MV-4-11 (cell line): ENCODE measurements at regions not wholly inside any gene's neighbourhood (a gene's known extent, or its start where the extent isn't known, plus 50 kb on each side); places are given as distances from the start of the nearest gene placed in this dataset.
"Not testable (repeated sequence)": the region's sequence is repeated elsewhere in the genome, so short reads cannot be mapped to it uniquely, and the experiment has no call there.

ENCODE experiments used
- DNase-seq: peaks from one replicate; lab custom pipeline; 2025; lab: John Stamatoyannopoulos, UW

GRCh38 chr3:194189243-194189791 lies 53.4 kb downstream of the HES1 start:
- no peak for DNase-seq

GRCh38 chr3:194191850-194192249 lies 55.9 kb downstream of the HES1 start:
- DNase-seq = not testable (repeated sequence)

- no peak for DNase-seq
These were observed 58.3 kb downstream of the HES1 start for GRCh38 chr3:194194051-194194756.

GRCh38 chr3:194194757-194195085 lies 58.8 kb downstream of the HES1 start:
- DNase-seq = no peak

- no peak for DNase-seq
These were observed 59.7 kb downstream of the HES1 start for GRCh38 chr3:194195611-194196010.

- DNase-seq = no peak
These were observed 60.9 kb downstream of the HES1 start for GRCh38 chr3:194196876-194197275.

- no peak for DNase-seq
These were observed 61.5 kb downstream of the HES1 start for GRCh38 chr3:194197396-194197960.

GRCh38 chr3:194197981-194198695 lies 62.2 kb downstream of the HES1 start:
- DNase-seq = no peak

GRCh38 chr3:194198938-194199337 lies 63.0 kb downstream of the HES1 start:
- DNase-seq = peak; percentile 57

GRCh38 chr3:194200422-194201081 lies 64.6 kb downstream of the HES1 start:
- DNase-seq = no peak

- DNase-seq = no peak
These were observed 66.2 kb downstream of the HES1 start for GRCh38 chr3:194201953-194202666.

- DNase-seq = no peak
These were observed 67.6 kb downstream of the HES1 start for GRCh38 chr3:194203482-194204041.

- DNase-seq = no peak
These were observed 68.4 kb downstream of the HES1 start for GRCh38 chr3:194204042-194204987.

GRCh38 chr3:194205675-194206133 lies 69.8 kb downstream of the HES1 start:
- peak; percentile 46 for DNase-seq

- DNase-seq = no peak
These were observed 70.4 kb downstream of the HES1 start for GRCh38 chr3:194206320-194206719.

- no peak for DNase-seq
These were observed 72.8 kb downstream of the HES1 start for GRCh38 chr3:194208709-194209108.

- DNase-seq = no peak
These were observed 76.4 kb downstream of the HES1 start for GRCh38 chr3:194212161-194212844.

GRCh38 chr3:194212845-194213331 lies 76.9 kb downstream of the HES1 start:
- no peak for DNase-seq

GRCh38 chr3:194215392-194215791 lies 79.4 kb downstream of the HES1 start:
- no peak for DNase-seq
